ENCODE measurements at regions not wholly inside any gene's neighbourhood (a gene's known extent, or its start where the extent isn't known, plus 50 kb on each side); places are given as distances from the start of the nearest gene placed in this dataset.

- no peak for TF ChIP-seq CTCF (IDR thresholded peaks at IDR 0.05; ENCODE audit: low read depth, low read length)
- no peak for TF ChIP-seq MAX (IDR thresholded peaks at IDR 0.05; ENCODE audit: low read depth, low read length)
- TF ChIP-seq POLR2A (IDR thresholded peaks at IDR 0.05; ENCODE audit: extremely low read depth, insufficient read length), result no peak
Observed at GRCh38 chr18:68588169-68588568, 126.7 kb downstream of the TMX3 start.
